MV-4-11 (cell line): ENCODE measurements at regions not wholly inside any gene's neighbourhood (a gene's known extent, or its start where the extent isn't known, plus 50 kb on each side); places are given as distances from the start of the nearest gene placed in this dataset.

Source experiments
- DNase-seq: peaks from one replicate; lab custom pipeline; 2025; lab: John Stamatoyannopoulos, UW

DNA sequence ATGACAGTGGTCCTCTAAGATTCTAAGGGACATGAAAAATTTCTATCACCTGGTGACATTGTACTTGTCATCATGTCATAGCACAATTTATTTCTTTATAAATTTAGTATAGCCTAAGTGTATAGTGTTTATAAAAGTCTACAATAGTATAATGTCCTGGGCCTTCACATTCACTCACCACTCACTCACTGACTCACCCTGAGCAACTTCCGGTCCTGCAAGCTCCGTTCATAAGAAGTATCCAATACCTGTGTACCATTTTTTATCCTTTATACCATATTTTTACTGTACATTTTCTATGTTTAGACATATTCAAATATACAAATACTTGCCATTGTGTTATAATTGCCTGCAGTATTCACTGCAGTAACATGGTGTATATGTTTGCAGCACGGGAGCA is 72.8 kb upstream of the DSEL start:
- no peak for DNase-seq

DNA sequence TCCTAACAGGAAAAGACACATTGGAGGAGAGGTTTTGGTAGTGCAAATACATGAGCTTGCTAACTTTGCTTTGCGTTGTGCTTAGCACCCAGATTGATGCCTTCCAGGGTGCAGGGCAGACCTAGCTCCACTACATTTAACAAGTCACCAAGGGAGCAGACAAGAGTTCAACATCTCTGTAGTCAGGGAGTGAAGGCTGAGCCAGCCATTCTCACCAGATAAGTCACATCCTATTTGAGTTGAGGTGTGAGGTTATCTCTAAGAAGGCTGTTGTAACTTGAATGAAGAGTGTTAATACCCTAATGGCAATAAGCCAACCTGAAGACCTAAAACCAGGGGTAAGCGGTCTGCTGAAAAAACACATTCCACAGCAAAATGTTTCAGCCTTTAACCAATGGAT is 69.6 kb upstream of the DSEL start:
- no peak for DNase-seq

DNA sequence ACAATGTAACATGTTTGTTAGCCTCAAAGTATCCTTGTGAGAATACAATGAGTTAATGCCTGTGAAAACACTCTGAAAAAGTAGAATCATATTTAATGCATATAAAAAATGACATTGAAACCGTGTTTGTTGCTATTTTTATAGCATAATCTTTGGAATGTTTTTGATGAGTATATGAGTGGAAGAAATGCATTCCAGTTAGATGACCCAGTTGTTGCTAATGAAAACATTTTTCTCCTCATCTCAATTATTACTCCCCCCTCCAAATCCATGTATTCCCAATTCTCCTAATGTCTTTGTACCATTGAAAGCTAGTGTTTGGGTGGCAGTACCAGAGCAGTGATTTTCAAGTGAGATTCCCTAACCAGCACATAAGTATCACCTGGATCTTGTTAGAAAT is 67.1 kb upstream of the DSEL start:
- DNase-seq = no peak

DNA sequence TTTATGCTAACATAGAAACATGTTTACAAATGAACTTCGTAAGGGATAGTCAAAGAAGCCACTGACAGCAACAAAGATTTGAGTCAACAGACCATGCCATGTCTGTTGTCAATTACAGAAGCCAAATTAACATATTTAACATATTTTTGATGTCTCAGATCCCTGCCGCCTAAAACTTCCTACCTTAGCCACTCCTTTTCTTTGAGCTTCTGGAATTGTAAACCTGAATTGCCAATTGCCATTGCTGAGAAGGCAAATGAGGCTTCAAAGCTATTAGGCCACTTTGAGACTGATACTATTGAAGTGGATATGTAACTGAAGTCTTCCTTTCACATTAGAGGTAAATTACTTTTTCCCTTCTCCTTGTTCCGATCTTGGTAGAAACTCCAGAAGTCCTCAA is 66.0 kb upstream of the DSEL start:
- no peak for DNase-seq

DNA sequence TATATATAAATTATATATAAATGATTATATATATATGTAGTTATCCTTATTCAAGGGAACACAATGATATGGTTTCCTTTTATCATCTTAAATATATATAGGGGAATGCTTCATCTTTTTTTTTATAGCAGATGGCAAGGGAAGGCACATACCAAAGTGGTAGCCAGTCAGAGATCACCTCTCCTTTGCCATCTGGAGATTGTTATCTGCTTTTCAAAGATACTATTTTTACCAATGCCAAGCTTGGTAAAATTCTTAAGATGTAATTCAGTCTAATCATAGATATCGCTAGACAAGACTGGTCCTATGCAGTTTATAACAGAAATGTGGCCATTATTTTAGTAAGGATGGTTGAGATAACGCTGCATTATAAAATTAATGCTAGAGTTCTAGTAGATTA is 64.7 kb upstream of the DSEL start:
- no peak for DNase-seq

DNA sequence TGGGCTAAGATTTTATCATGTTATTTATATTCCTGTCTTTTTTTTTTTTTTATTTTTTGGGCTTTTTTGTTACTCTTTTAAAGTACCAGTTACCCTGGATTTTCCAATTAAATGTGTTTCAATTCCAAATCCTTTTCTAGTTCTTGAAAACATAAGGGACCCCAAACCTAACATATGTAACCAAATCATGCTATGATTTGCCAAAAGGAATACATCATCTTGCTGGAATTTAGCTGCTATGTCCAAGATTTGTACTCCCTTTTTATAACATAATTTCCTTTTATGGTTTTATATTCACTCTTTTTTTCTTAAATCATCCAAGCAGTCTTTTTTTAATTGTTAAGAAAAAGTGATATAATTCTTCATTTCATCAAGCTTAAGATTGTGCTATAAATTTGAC is 60.9 kb upstream of the DSEL start:
- DNase-seq = no peak

DNA sequence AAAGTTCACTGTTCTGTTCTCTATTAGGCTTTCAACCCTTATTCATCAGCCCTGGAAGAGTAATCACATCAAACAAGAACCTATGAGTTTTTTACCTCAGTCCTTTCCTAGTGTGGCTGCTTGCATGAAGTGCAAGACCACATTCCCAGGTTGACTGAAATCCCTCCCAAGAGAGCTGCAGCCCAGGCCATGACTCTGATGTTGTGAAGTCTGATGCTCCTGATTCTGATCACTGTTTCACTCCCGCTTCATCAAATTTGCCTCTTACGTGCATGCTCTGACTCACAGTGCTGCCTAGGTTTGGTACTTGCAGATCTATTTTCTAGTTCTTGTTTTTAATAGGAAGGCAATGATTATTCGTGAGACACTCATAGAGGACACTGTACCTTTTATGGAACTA is 58.2 kb upstream of the DSEL start:
- no peak for DNase-seq

DNA sequence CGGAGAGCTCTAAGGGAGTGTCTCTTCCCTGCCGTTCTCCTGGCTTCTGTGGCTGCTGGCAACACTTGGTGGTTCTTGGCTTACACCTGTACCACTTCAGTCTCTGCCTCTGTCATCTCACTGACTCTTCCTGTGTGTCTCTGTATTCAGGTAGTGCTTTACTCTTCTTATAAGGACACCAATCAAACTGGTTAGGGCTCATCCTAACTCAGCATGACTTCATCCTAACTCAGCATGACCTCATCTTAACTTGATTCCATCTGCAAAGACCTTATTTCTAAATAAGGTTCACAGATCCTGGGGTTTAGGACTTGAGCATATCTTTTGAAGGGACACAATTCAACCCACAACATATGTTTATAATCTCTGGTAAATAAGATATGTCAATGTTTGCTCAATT is 51.6 kb upstream of the DSEL start:
- no peak for DNase-seq
